Neural progenitor cell (in vitro differentiated cells): ENCODE measurements at regions not wholly inside any gene's neighbourhood (a gene's known extent, or its start where the extent isn't known, plus 50 kb on each side); places are given as distances from the start of the nearest gene placed in this dataset.
A peak's percentile ranks its signal among the peaks of the same experiment; 100 is the strongest.

Source experiments
- DNase-seq: peaks from one replicate; pipeline ENCODE4 v3.0.0-alpha.2; 2016; ENCODE audit warnings: low spot score
- H2AFZ ChIP-seq: fragments of 200-600 bp; sonication (generic); replicated peaks from 2 replicates; pipeline ENCODE4 v1.6.1; 2016; ENCODE audit warnings: antibody characterized with exemption
- H3F3A ChIP-seq: fragments of 200-600 bp; sonication (generic); 2 replicates; pipeline ENCODE4 v1.6.1; 2016; ENCODE audit warnings: antibody characterized with exemption, low read depth
- H3K27ac ChIP-seq: fragments of 200-600 bp; sonication (generic); 2 replicates; pipeline ENCODE4 v1.5.1; 2016; ENCODE audit warnings: mild to moderate bottlenecking
- H3K27me3 ChIP-seq: fragments of 200-600 bp; sonication (generic); 2 replicates; pipeline ENCODE4 v1.6.1; 2016; ENCODE audit warnings: mild to moderate bottlenecking, moderate library complexity
- H3K36me3 ChIP-seq: fragments of 200-600 bp; sonication (generic); 2 replicates; pipeline ENCODE4 v1.5.1; 2016
- H3K4me1 ChIP-seq: fragments of 200-600 bp; sonication (generic); 2 replicates; pipeline ENCODE4 v1.6.1; 2016; ENCODE audit warnings: mixed run types
- H3K4me2 ChIP-seq: fragments of 200-600 bp; sonication (generic); 2 replicates; pipeline ENCODE4 v1.6.1; 2016
- H3K4me3 ChIP-seq: fragments of 200-600 bp; sonication (generic); 2 replicates; pipeline ENCODE4 v1.5.1; 2016
- H3K79me2 ChIP-seq: fragments of 200-600 bp; sonication (generic); 2 replicates; pipeline ENCODE4 v1.6.1; 2016; ENCODE audit warnings: low read depth
- H3K9ac ChIP-seq: fragments of 200-600 bp; sonication (generic); 2 replicates; pipeline ENCODE4 v1.6.1; 2016
- H3K9me3 ChIP-seq: fragments of 200-600 bp; sonication (generic); 2 replicates; pipeline ENCODE4 v1.5.1; 2016; ENCODE audit warnings: low read depth
- H4K20me1 ChIP-seq: fragments of 200-600 bp; sonication (generic); 2 replicates; pipeline ENCODE4 v1.6.1; 2016; ENCODE audit warnings: low read depth
- H3K27ac Mint-ChIP-seq: 3 replicates; pipeline ENCODE4 v1.8.0; 2021; ENCODE audit warnings: mixed read lengths
- H3K27me3 Mint-ChIP-seq: 2 replicates; pipeline ENCODE4 v1.8.0; 2022; ENCODE audit warnings: low read depth, mild to moderate bottlenecking, inconsistent platforms, moderate library complexity, mixed read lengths; ENCODE audit not compliant: insufficient read depth
- H3K36me3 Mint-ChIP-seq: 3 replicates; pipeline ENCODE4 v1.8.0; 2021; ENCODE audit warnings: mixed read lengths
- H3K4me1 Mint-ChIP-seq: 3 replicates; pipeline ENCODE4 v1.8.0; 2021; ENCODE audit warnings: mixed read lengths
- H3K4me3 Mint-ChIP-seq: 3 replicates; pipeline ENCODE4 v1.8.0; 2021; ENCODE audit warnings: mild to moderate bottlenecking, moderate library complexity, mixed read lengths
- H3K9me3 Mint-ChIP-seq: 3 replicates; pipeline ENCODE4 v1.8.0; 2020; ENCODE audit warnings: mixed read lengths
- CTCF ChIP-seq: fragments of 200-600 bp; sonication (generic); IDR thresholded peaks from 2 replicates; pipeline ENCODE4 v1.5.1; 2017; ENCODE audit warnings: antibody characterized with exemption, mild to moderate bottlenecking
- EZH2 ChIP-seq: fragments of 200-600 bp; sonication (generic); IDR thresholded peaks from 2 replicates; pipeline ENCODE4 v1.6.1; 2017; ENCODE audit warnings: antibody characterized with exemption, mild to moderate bottlenecking, moderate library complexity
- EZH2phosphoT487 ChIP-seq: fragments of 200-600 bp; sonication (generic); IDR thresholded peaks from 2 replicates; pipeline ENCODE4 v1.6.1; 2017; ENCODE audit warnings: antibody characterized with exemption

DNA sequence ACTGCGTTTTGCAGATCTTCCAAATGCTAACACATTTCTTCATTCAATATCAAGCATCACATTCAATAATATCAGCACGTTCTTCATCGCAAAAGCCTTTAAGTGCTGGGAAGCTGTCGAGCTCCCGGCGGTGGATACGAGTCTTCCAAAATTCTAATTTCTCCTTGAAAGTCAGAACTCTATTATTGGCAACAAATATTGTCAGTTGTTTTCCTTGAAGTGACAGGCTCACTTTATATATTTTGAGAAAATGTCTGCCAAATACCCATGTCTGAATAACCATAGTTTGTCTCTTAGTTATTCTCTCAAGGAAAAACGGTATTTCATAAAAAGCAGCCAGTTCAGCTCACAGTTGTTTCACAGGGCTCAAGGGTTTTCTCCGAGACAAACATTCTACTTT lies 226.2 kb upstream of the C1orf174 start:
- Mint-ChIP-seq H3K36me3 (no peaks in the 10 kb centered on the region), H3K4me1 (peaks cover 2% of the 10 kb centered on the region), H3K4me3 (no peak overlapping the region), H3K27me3 (peaks cover 12% of the 10 kb centered on the region), H3K9me3 (no peaks in the 10 kb centered on the region), H3K27ac (no peak overlapping the region)
- Histone ChIP-seq H3K79me2 (no peaks in the 10 kb centered on the region), H3K9me3 (no peaks in the 10 kb centered on the region), H3K4me2 (no peak overlapping the region), H4K20me1 (no peaks in the 10 kb centered on the region), H3K27ac (no peak overlapping the region), H3K9ac (no peak overlapping the region), H3K4me3 (no peak overlapping the region), H3K36me3 (no peaks in the 10 kb centered on the region), H2AFZ (no peak overlapping the region), H3K27me3 (no peaks in the 10 kb centered on the region), H3K4me1 (no peaks in the 10 kb centered on the region), H3F3A (no peaks in the 10 kb centered on the region)
- no peak for DNase-seq
- TF ChIP-seq EZH2phosphoT487 (no peak), CTCF (no peak), EZH2 (no peak)

- H3K9ac ChIP-seq, result no peak overlapping the region
- no peaks in the 10 kb centered on the region for H3F3A ChIP-seq
- no peaks in the 10 kb centered on the region for H3K36me3 ChIP-seq
- H3K27ac Mint-ChIP-seq, result no peak overlapping the region
- TF ChIP-seq EZH2 (no peak), CTCF (no peak)
- H3K9me3 ChIP-seq, result no peaks in the 10 kb centered on the region
- no peak overlapping the region for H3K4me3 Mint-ChIP-seq
- no peaks in the 10 kb centered on the region for H3K27me3 ChIP-seq
- no peak for DNase-seq
- H3K4me1 Mint-ChIP-seq, result peaks cover 5% of the 10 kb centered on the region
- peaks cover 2% of the 10 kb centered on the region for H3K4me1 ChIP-seq
- no peaks in the 10 kb centered on the region for H3K36me3 Mint-ChIP-seq
- H3K27me3 Mint-ChIP-seq, result peaks cover 15% of the 10 kb centered on the region
- H3K4me3 ChIP-seq, result no peak overlapping the region
- H3K79me2 ChIP-seq, result no peaks in the 10 kb centered on the region
- no peak overlapping the region for H3K4me2 ChIP-seq
- H3K27ac ChIP-seq, result no peak overlapping the region
- H3K9me3 Mint-ChIP-seq, result no peaks in the 10 kb centered on the region
- H2AFZ ChIP-seq, result peak overlapping the region; percentile 34
- no peaks in the 10 kb centered on the region for H4K20me1 ChIP-seq
These were observed 226.9 kb upstream of the C1orf174 start for GRCh38 chr1:4126731-4127591.

- no peaks in the 10 kb centered on the region for H3K27me3 ChIP-seq
- H3K4me2 ChIP-seq, result no peak overlapping the region
- H3K27me3 Mint-ChIP-seq, result peaks cover 15% of the 10 kb centered on the region
- no peaks in the 10 kb centered on the region for H3K9me3 Mint-ChIP-seq
- H3K36me3 Mint-ChIP-seq, result no peaks in the 10 kb centered on the region
- H3K4me3 ChIP-seq, result no peak overlapping the region
- H3K9me3 ChIP-seq, result no peaks in the 10 kb centered on the region
- peak overlapping the region; percentile 46 for H3K27ac Mint-ChIP-seq
- no peaks in the 10 kb centered on the region for H3K36me3 ChIP-seq
- no peak overlapping the region for H3K4me3 Mint-ChIP-seq
- peaks cover 9% of the 10 kb centered on the region for H3K4me1 ChIP-seq
- H2AFZ ChIP-seq, result peak overlapping the region; percentile 34
- H4K20me1 ChIP-seq, result no peaks in the 10 kb centered on the region
- H3K27ac ChIP-seq, result no peak overlapping the region
- H3K4me1 Mint-ChIP-seq, result peaks cover 8% of the 10 kb centered on the region
- H3F3A ChIP-seq, result no peaks in the 10 kb centered on the region
- no peak for DNase-seq
- H3K79me2 ChIP-seq, result no peaks in the 10 kb centered on the region
- TF ChIP-seq CTCF, result no peak
- no peak for TF ChIP-seq EZH2phosphoT487
- H3K9ac ChIP-seq, result no peak overlapping the region
These were observed 227.6 kb upstream of the C1orf174 start for GRCh38 chr1:4127592-4128140.
